Activated naive CD8-positive, alpha-beta T cell treated with anti-CD3 and anti-CD28 coated beads, Interleukin-2, amount 50 U/mL, for 24 hours (primary cell): ENCODE measurements at regions not wholly inside any gene's neighbourhood (a gene's known extent, or its start where the extent isn't known, plus 50 kb on each side); places are given as distances from the start of the nearest gene placed in this dataset.

ENCODE experiments used
- ATAC-seq: fragments of 150-1000 bp; cut with Tn5 transposase; one replicate; pipeline ENCODE4 v1.10.0; 2021
- DNase-seq: peaks from one replicate; pipeline ENCODE4 v3.0.0; 2021
- H3K27ac Mint-ChIP-seq: one replicate; pipeline ENCODE4 v1.8.0; 2021; ENCODE audit warnings: mild to moderate bottlenecking, mixed read lengths
- H3K27me3 Mint-ChIP-seq: one replicate; pipeline ENCODE4 v1.8.0; 2021; ENCODE audit warnings: mixed read lengths
- H3K36me3 Mint-ChIP-seq: one replicate; pipeline ENCODE4 v1.8.0; 2021; ENCODE audit warnings: low read depth, mixed read lengths
- H3K4me1 Mint-ChIP-seq: one replicate; pipeline ENCODE4 v1.8.0; 2021; ENCODE audit warnings: mixed read lengths
- H3K4me3 Mint-ChIP-seq: one replicate; pipeline ENCODE4 v1.8.0; 2021; ENCODE audit warnings: mild to moderate bottlenecking, moderate library complexity, mixed read lengths
- H3K9me3 Mint-ChIP-seq: one replicate; pipeline ENCODE4 v1.8.0; 2021; ENCODE audit warnings: mixed read lengths

GRCh38 chr14:83757916-83758315 lies 1772.0 kb upstream of the FLRT2 start:
- Mint-ChIP-seq H3K27ac (no peak overlapping the region), H3K36me3 (no peaks in the 10 kb centered on the region), H3K4me1 (no peaks in the 10 kb centered on the region), H3K27me3 (no peaks in the 10 kb centered on the region), H3K9me3 (peaks cover 9% of the 10 kb centered on the region), H3K4me3 (no peak overlapping the region)
- ATAC-seq = no peak
- DNase-seq = no peak

- no peak overlapping the region for H3K4me3 Mint-ChIP-seq
- H3K9me3 Mint-ChIP-seq = peaks cover 16% of the 10 kb centered on the region
- DNase-seq (no peak), ATAC-seq (no peak)
- no peaks in the 10 kb centered on the region for H3K27me3 Mint-ChIP-seq
- no peaks in the 10 kb centered on the region for H3K36me3 Mint-ChIP-seq
- H3K27ac Mint-ChIP-seq = no peak overlapping the region
- no peaks in the 10 kb centered on the region for H3K4me1 Mint-ChIP-seq
Measured at GRCh38 chr14:83764656-83765599, 1765.0 kb upstream of the FLRT2 start.

- no peak for DNase-seq
Measured at GRCh38 chr14:83777516-83777915, 1752.4 kb upstream of the FLRT2 start.

GRCh38 chr14:83779266-83779665 lies 1750.7 kb upstream of the FLRT2 start:
- peaks cover 11% of the 10 kb centered on the region for H3K9me3 Mint-ChIP-seq
- H3K27ac Mint-ChIP-seq = no peak overlapping the region
- DNase-seq (no peak), ATAC-seq (no peak)
- no peaks in the 10 kb centered on the region for H3K36me3 Mint-ChIP-seq
- no peaks in the 10 kb centered on the region for H3K27me3 Mint-ChIP-seq
- H3K4me3 Mint-ChIP-seq = no peak overlapping the region
- H3K4me1 Mint-ChIP-seq = no peaks in the 10 kb centered on the region

More at GRCh38 chr14:83777516-83777915, 1752.4 kb upstream of the FLRT2 start:
- Mint-ChIP-seq H3K4me3 (no peak overlapping the region), H3K27me3 (no peaks in the 10 kb centered on the region), H3K27ac (no peak overlapping the region), H3K4me1 (no peaks in the 10 kb centered on the region), H3K9me3 (peaks cover 11% of the 10 kb centered on the region), H3K36me3 (no peaks in the 10 kb centered on the region)
- no peak for ATAC-seq

- Mint-ChIP-seq H3K27ac (no peak overlapping the region), H3K9me3 (peaks cover 11% of the 10 kb centered on the region), H3K4me1 (no peaks in the 10 kb centered on the region), H3K4me3 (no peak overlapping the region), H3K27me3 (no peaks in the 10 kb centered on the region), H3K36me3 (no peaks in the 10 kb centered on the region)
- ATAC-seq = no peak
- no peak for DNase-seq
Measured at GRCh38 chr14:83780321-83780720, 1749.6 kb upstream of the FLRT2 start.

GRCh38 chr14:83798421-83798820 lies 1731.5 kb upstream of the FLRT2 start:
- DNase-seq = no peak
- Mint-ChIP-seq H3K27me3 (no peaks in the 10 kb centered on the region), H3K9me3 (peaks cover 18% of the 10 kb centered on the region), H3K4me1 (no peaks in the 10 kb centered on the region), H3K4me3 (no peak overlapping the region), H3K36me3 (no peaks in the 10 kb centered on the region), H3K27ac (no peak overlapping the region)
- ATAC-seq = no peak

GRCh38 chr14:83799233-83799632 lies 1730.7 kb upstream of the FLRT2 start:
- Mint-ChIP-seq H3K27ac (no peak overlapping the region), H3K9me3 (peaks cover 14% of the 10 kb centered on the region), H3K36me3 (no peaks in the 10 kb centered on the region), H3K27me3 (no peaks in the 10 kb centered on the region), H3K4me3 (no peak overlapping the region), H3K4me1 (no peaks in the 10 kb centered on the region)
- DNase-seq (no peak), ATAC-seq (no peak)

GRCh38 chr14:83814896-83815295 lies 1715.0 kb upstream of the FLRT2 start:
- H3K27ac Mint-ChIP-seq = no peak overlapping the region
- H3K4me3 Mint-ChIP-seq = no peak overlapping the region
- no peaks in the 10 kb centered on the region for H3K27me3 Mint-ChIP-seq
- no peaks in the 10 kb centered on the region for H3K36me3 Mint-ChIP-seq
- peaks cover 11% of the 10 kb centered on the region for H3K9me3 Mint-ChIP-seq
- no peaks in the 10 kb centered on the region for H3K4me1 Mint-ChIP-seq
- ATAC-seq = no peak
- no peak for DNase-seq

GRCh38 chr14:83816761-83817160 lies 1713.2 kb upstream of the FLRT2 start:
- DNase-seq (no peak), ATAC-seq (no peak)
- no peaks in the 10 kb centered on the region for H3K27me3 Mint-ChIP-seq
- H3K27ac Mint-ChIP-seq = no peak overlapping the region
- H3K36me3 Mint-ChIP-seq = no peaks in the 10 kb centered on the region
- no peak overlapping the region for H3K4me3 Mint-ChIP-seq
- H3K4me1 Mint-ChIP-seq = no peaks in the 10 kb centered on the region
- peaks cover 5% of the 10 kb centered on the region for H3K9me3 Mint-ChIP-seq

GRCh38 chr14:83825843-83826242 lies 1704.1 kb upstream of the FLRT2 start:
- H3K4me3 Mint-ChIP-seq = no peak overlapping the region
- H3K4me1 Mint-ChIP-seq = no peaks in the 10 kb centered on the region
- H3K9me3 Mint-ChIP-seq = peaks cover 17% of the 10 kb centered on the region
- H3K36me3 Mint-ChIP-seq = no peaks in the 10 kb centered on the region
- no peaks in the 10 kb centered on the region for H3K27me3 Mint-ChIP-seq
- ATAC-seq (no peak), DNase-seq (no peak)
- H3K27ac Mint-ChIP-seq = no peak overlapping the region

- ATAC-seq = no peak
- Mint-ChIP-seq H3K36me3 (no peaks in the 10 kb centered on the region), H3K27ac (no peak overlapping the region), H3K9me3 (peaks cover 18% of the 10 kb centered on the region), H3K27me3 (no peaks in the 10 kb centered on the region), H3K4me3 (no peak overlapping the region), H3K4me1 (no peaks in the 10 kb centered on the region)
- no peak for DNase-seq
Measured at GRCh38 chr14:83826838-83827237, 1703.1 kb upstream of the FLRT2 start.

- H3K27me3 Mint-ChIP-seq = no peaks in the 10 kb centered on the region
- H3K9me3 Mint-ChIP-seq = peaks cover 16% of the 10 kb centered on the region
- H3K4me3 Mint-ChIP-seq = no peak overlapping the region
- ATAC-seq (no peak), DNase-seq (no peak)
- H3K36me3 Mint-ChIP-seq = no peaks in the 10 kb centered on the region
- no peak overlapping the region for H3K27ac Mint-ChIP-seq
- H3K4me1 Mint-ChIP-seq = no peaks in the 10 kb centered on the region
Measured at GRCh38 chr14:83827383-83827782, 1702.6 kb upstream of the FLRT2 start.

- DNase-seq (no peak), ATAC-seq (no peak)
- no peaks in the 10 kb centered on the region for H3K36me3 Mint-ChIP-seq
- H3K9me3 Mint-ChIP-seq = peaks cover 14% of the 10 kb centered on the region
- no peaks in the 10 kb centered on the region for H3K4me1 Mint-ChIP-seq
- H3K4me3 Mint-ChIP-seq = no peak overlapping the region
- H3K27ac Mint-ChIP-seq = no peak overlapping the region
- no peaks in the 10 kb centered on the region for H3K27me3 Mint-ChIP-seq
Measured at GRCh38 chr14:83828406-83828805, 1701.5 kb upstream of the FLRT2 start.

- no peaks in the 10 kb centered on the region for H3K36me3 Mint-ChIP-seq
- no peak overlapping the region for H3K4me3 Mint-ChIP-seq
- H3K27ac Mint-ChIP-seq = no peak overlapping the region
- H3K9me3 Mint-ChIP-seq = peaks cover 6% of the 10 kb centered on the region
- DNase-seq (no peak), ATAC-seq (no peak)
- H3K4me1 Mint-ChIP-seq = no peaks in the 10 kb centered on the region
- H3K27me3 Mint-ChIP-seq = no peaks in the 10 kb centered on the region
Measured at GRCh38 chr14:83830316-83830715, 1699.6 kb upstream of the FLRT2 start.

GRCh38 chr14:83838226-83838625 lies 1691.7 kb upstream of the FLRT2 start:
- Mint-ChIP-seq H3K36me3 (no peaks in the 10 kb centered on the region), H3K9me3 (peaks cover 18% of the 10 kb centered on the region), H3K4me3 (no peak overlapping the region), H3K27me3 (no peaks in the 10 kb centered on the region), H3K4me1 (no peaks in the 10 kb centered on the region), H3K27ac (no peak overlapping the region)
- DNase-seq (no peak), ATAC-seq (no peak)
